ENCODE measurements at regions not wholly inside any gene's neighbourhood (a gene's known extent, or its start where the extent isn't known, plus 50 kb on each side); places are given as distances from the start of the nearest gene placed in this dataset.
"Not testable (repeated sequence)": the region's sequence is repeated elsewhere in the genome, so short reads cannot be mapped to it uniquely, and the experiment has no call there.

DNA sequence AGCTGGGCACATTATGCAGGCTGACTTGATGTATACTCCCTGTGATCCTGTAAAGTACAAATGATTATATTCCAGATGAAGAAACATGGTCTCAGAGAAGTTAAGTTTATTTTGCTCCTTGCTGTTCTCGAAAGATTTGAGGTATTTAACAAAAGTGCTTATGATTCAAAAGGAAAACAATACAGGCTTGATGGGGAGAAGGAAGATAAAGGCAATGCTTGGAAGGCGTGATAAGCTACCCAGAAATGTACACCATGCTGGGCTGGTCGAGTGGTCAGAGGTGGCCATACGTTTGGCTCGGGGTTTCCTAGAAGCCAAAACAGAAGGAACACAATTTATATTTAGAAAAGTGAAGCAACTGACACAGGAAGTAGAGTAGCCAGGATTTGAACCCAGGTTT, 201.0 kb downstream of the KTN1 start:
- H3K27me3 ChIP-seq (ENCODE audit: insufficient read depth, poor library complexity, severe bottlenecking), result no peaks in the 10 kb centered on the region
- H3K4me1 ChIP-seq (ENCODE audit: insufficient read depth, poor library complexity, severe bottlenecking), result peaks cover 13% of the 10 kb centered on the region
- H3K9me3 ChIP-seq (ENCODE audit: severe bottlenecking), result no peaks in the 10 kb centered on the region
- H3K36me3 ChIP-seq (ENCODE audit: low read depth), result no peaks in the 10 kb centered on the region
- no peak overlapping the region for H3K4me3 ChIP-seq (ENCODE audit: severe bottlenecking)
- TF ChIP-seq, protein P1, sequence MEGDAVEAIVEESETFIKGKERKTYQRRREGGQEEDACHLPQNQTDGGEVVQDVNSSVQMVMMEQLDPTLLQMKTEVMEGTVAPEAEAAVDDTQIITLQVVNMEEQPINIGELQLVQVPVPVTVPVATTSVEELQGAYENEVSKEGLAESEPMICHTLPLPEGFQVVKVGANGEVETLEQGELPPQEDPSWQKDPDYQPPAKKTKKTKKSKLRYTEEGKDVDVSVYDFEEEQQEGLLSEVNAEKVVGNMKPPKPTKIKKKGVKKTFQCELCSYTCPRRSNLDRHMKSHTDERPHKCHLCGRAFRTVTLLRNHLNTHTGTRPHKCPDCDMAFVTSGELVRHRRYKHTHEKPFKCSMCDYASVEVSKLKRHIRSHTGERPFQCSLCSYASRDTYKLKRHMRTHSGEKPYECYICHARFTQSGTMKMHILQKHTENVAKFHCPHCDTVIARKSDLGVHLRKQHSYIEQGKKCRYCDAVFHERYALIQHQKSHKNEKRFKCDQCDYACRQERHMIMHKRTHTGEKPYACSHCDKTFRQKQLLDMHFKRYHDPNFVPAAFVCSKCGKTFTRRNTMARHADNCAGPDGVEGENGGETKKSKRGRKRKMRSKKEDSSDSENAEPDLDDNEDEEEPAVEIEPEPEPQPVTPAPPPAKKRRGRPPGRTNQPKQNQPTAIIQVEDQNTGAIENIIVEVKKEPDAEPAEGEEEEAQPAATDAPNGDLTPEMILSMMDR (IDR thresholded peaks at IDR 0.05; ENCODE audit: poor library complexity, severe bottlenecking), result no peak
- H3K27ac ChIP-seq (ENCODE audit: poor library complexity, severe bottlenecking), result peak overlapping the region; percentile 27
- DNase-seq (ENCODE audit: low spot score), result no peak
- no peak for ATAC-seq (ENCODE audit: low read depth)

DNA sequence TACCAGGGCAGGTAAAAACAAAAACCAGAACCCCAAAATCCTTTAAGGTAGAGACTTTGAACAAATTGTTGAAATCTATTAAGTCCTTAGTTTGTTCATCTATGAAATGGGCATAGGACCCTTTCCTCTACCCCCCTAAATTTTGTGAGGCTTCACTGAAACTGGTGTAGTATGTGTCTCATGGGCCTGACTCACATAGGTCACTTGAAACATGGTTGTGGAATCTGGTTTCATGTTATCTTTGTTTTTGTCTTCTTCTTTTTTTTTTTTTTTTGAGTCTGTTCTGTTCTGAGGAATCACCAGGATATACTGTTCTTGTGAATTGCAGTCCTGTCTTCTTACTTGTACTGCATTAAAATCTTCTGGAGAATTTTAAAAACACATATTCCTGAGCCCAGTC, 202.2 kb downstream of the KTN1 start:
- TF ChIP-seq, protein P1 (IDR thresholded peaks at IDR 0.05; ENCODE audit: poor library complexity, severe bottlenecking), result no peak
- no peak for ATAC-seq (ENCODE audit: low read depth)
- H3K27me3 ChIP-seq (ENCODE audit: insufficient read depth, poor library complexity, severe bottlenecking), result no peaks in the 10 kb centered on the region

DNA sequence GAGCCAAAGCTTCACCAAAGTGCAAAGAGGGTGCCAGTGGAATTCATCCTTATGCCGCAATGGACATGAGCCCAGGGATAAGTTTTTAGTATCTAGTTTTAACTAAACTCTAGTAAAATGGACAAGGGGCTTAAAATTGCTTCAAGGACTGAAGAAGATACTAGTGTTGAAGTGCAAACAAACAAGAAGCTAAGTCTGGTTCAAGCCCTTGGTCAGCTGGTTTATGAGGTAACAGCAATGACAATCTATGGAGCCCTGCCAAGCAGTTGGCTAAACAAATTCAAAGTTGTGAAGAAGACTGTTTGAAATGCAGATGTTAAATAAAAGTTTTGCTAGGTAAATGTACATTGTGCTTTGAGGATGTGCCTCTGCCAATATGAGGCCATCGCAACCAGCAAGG, 209.4 kb downstream of the KTN1 start:
- Histone ChIP-seq H3K4me1 (ENCODE audit: insufficient read depth, poor library complexity, severe bottlenecking) (peaks cover 22% of the 10 kb centered on the region), H3K27ac (ENCODE audit: poor library complexity, severe bottlenecking) (no peak overlapping the region), H3K36me3 (ENCODE audit: low read depth) (no peaks in the 10 kb centered on the region), H3K27me3 (ENCODE audit: insufficient read depth, poor library complexity, severe bottlenecking) (no peaks in the 10 kb centered on the region), H3K4me3 (ENCODE audit: severe bottlenecking) (no peak overlapping the region), H3K9me3 (ENCODE audit: severe bottlenecking) (no peaks in the 10 kb centered on the region)
- DNase-seq (ENCODE audit: low spot score) (no peak), ATAC-seq (ENCODE audit: low read depth) (peak; percentile 30; the same call in 2 of the 3 replicates)
- TF ChIP-seq, protein P1 (IDR thresholded peaks at IDR 0.05; ENCODE audit: poor library complexity, severe bottlenecking), result no peak

More for the DNA sequence above, 202.2 kb downstream of the KTN1 start:
- no peaks in the 10 kb centered on the region for H3K9me3 ChIP-seq (ENCODE audit: severe bottlenecking)
- no peak for DNase-seq (ENCODE audit: low spot score)
- no peak overlapping the region for H3K4me3 ChIP-seq (ENCODE audit: severe bottlenecking)
- H3K27ac ChIP-seq (ENCODE audit: poor library complexity, severe bottlenecking), result no peak overlapping the region
- peaks cover 13% of the 10 kb centered on the region for H3K4me1 ChIP-seq (ENCODE audit: insufficient read depth, poor library complexity, severe bottlenecking)
- no peaks in the 10 kb centered on the region for H3K36me3 ChIP-seq (ENCODE audit: low read depth)

DNA sequence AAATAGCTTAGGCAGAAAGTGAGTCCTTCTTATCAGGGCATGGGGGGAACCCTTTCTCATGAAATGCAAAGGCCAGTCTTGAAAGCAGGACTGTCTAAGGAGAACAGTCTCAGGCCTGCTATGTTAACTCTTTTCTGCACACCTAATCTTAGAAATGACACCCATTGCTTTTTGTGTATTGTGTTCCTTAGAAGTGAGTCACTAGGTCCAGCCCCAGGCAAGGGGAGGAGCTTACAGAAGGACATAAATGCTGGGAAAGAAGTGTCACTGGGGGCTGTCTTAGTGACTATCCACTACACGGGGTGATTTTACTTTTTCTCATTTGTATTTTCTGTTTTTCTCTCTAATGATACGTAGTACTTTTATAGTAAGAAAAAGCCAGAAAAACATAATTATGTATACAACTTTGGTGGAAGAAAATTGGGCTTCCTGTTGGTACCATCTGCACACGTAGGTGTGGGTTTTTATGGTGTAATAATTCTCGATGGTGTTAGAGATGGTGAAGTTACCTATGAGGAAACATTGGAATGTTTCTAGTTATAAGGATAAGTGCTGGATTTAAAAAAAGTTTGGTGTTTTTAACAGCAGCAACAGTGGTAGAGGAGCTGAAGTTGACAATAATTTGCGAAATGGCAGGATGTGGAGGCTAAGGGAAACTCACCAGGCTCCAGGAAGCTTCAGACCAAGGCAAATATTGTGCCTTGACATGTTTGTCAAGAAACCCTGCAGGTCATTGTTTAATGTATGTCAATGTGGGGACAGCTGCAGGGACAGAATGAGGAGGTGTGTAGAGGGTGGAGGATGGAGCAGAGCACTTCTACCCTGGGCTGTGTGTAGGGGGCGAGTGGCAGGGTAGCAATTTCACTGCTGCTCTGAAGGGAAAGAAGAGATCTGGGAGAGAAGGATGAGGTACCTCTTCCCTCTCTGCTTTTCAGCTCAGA, 214.9 kb downstream of the KTN1 start:
- Histone ChIP-seq H3K4me1 (ENCODE audit: insufficient read depth, poor library complexity, severe bottlenecking) (peaks cover 20% of the 10 kb centered on the region), H3K27me3 (ENCODE audit: insufficient read depth, poor library complexity, severe bottlenecking) (no peaks in the 10 kb centered on the region), H3K9me3 (ENCODE audit: severe bottlenecking) (no peaks in the 10 kb centered on the region), H3K36me3 (ENCODE audit: low read depth) (no peaks in the 10 kb centered on the region), H3K4me3 (ENCODE audit: severe bottlenecking) (no peak overlapping the region), H3K27ac (ENCODE audit: poor library complexity, severe bottlenecking) (no peak overlapping the region)
- TF ChIP-seq, protein P1 (IDR thresholded peaks at IDR 0.05; ENCODE audit: poor library complexity, severe bottlenecking), result no peak
- no peak for DNase-seq (ENCODE audit: low spot score)
- peak; percentile 66; the same call in 2 of the 3 replicates for ATAC-seq (ENCODE audit: low read depth)

DNA sequence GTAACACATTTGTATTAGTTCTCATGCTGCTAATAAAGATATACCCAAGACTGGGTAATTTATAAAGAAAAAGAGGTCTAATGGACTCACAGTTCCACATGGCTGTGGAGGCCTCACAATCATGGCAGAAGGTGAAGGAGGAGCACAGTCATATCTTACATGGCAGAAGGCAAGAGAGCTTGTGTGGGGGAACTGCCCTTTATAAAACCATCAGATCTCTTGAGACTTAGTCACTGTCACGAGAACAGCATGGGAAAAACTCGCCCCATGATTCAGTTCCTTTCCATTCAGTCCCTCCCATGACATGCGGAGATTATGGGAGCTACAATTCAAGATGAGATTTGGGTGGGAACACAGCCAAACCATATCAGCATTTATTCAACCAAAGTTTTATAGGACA, 216.5 kb downstream of the KTN1 start:
- not testable (repeated sequence) for H3K36me3 ChIP-seq (ENCODE audit: low read depth); H3K27me3 ChIP-seq (ENCODE audit: insufficient read depth, poor library complexity, severe bottlenecking); H3K27ac ChIP-seq (ENCODE audit: poor library complexity, severe bottlenecking); ATAC-seq (ENCODE audit: low read depth); H3K9me3 ChIP-seq (ENCODE audit: severe bottlenecking); DNase-seq (ENCODE audit: low spot score); H3K4me3 ChIP-seq (ENCODE audit: severe bottlenecking)
- peaks cover 12% of the 10 kb centered on the region for H3K4me1 ChIP-seq (ENCODE audit: insufficient read depth, poor library complexity, severe bottlenecking)

All from RWPE2 (cell line).